Erythroblast (primary cell): ENCODE measurements at regions not wholly inside any gene's neighbourhood (a gene's known extent, or its start where the extent isn't known, plus 50 kb on each side); places are given as distances from the start of the nearest gene placed in this dataset.

Source experiments
- GATA1 ChIP-seq: IDR thresholded peaks from 2 replicates; pipeline ENCODE4 v1.6.1; 2011; ENCODE audit warnings: low read depth, mild to moderate bottlenecking, control low read depth, low read length, moderate library complexity
- POLR2A ChIP-seq: IDR thresholded peaks from 2 replicates; pipeline ENCODE4 v1.6.1; 2011; ENCODE audit warnings: mild to moderate bottlenecking, low read length

DNA sequence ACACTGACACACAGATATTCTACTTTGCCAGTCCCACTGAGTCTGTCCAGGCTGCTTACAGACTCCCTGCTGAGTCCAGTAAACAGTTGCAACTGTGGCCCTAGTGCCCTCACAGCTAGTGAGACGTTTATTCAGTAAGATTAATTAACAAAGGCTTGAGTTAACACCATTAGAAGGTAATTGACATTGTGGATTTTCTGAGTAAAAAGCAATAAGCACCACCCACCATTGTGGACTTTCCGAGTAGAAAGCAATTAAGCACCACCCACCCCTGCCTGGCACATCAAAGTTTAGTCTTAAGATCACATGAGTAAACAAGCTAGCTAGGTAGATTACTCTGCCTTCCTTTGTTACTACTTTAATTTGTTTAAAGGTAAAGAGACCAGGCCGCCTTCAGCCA is 408.6 kb upstream of the IMPG1 start:
- TF ChIP-seq POLR2A (no peak), GATA1 (no peak)
